Keratinocyte (primary cell): ENCODE measurements at regions not wholly inside any gene's neighbourhood (a gene's known extent, or its start where the extent isn't known, plus 50 kb on each side); places are given as distances from the start of the nearest gene placed in this dataset.

ENCODE experiments used
- DNase-seq: peaks from one replicate; pipeline ENCODE4 v3.0.0-alpha.2; 2011; ENCODE audit warnings: low read depth, missing footprints, low spot score
- FAIRE-seq: peaks from 2 replicates; lab custom pipeline; 2011; peaks lifted over from hg19 to GRCh38; lab: Jason Lieb, UNC
- H2AFZ ChIP-seq: 2 replicates; pipeline ENCODE4 v1.6.0; 2012; ENCODE audit warnings: low read length, control low read depth, inconsistent platforms; ENCODE audit not compliant: control insufficient read depth
- H3K27ac ChIP-seq: 2 replicates; pipeline ENCODE4 v1.5.1; 2011; ENCODE audit warnings: low read length; ENCODE audit not compliant: control insufficient read depth, insufficient read depth
- H3K27me3 ChIP-seq: 3 replicates; pipeline ENCODE4 v1.6.0; 2011; ENCODE audit warnings: low read length; ENCODE audit not compliant: control insufficient read depth, insufficient read depth; ENCODE audit errors: extremely low read depth
- H3K36me3 ChIP-seq, 2 experiments: 2 replicates in 1 of 2; 3 replicates in 1 of 2; pipeline ENCODE4 v1.5.1; 2011; ENCODE audit warnings: low read length in 2 of 2, mild to moderate bottlenecking in 1 of 2; ENCODE audit not compliant: control insufficient read depth in 2 of 2, insufficient read depth in 2 of 2; ENCODE audit errors: extremely low read depth in 1 of 2
- H3K4me1 ChIP-seq: 3 replicates; pipeline ENCODE4 v1.5.1; 2011; ENCODE audit warnings: low read length; ENCODE audit not compliant: control insufficient read depth, insufficient read depth; ENCODE audit errors: extremely low read depth
- H3K4me2 ChIP-seq: 3 replicates; pipeline ENCODE4 v1.6.0; 2011; ENCODE audit warnings: low read depth, low read length; ENCODE audit not compliant: control insufficient read depth, insufficient read depth; ENCODE audit errors: extremely low read depth
- H3K4me3 ChIP-seq, 3 experiments: fragments of 200-600 bp in 1 of 3; sonication (generic) in 1 of 3; 2 replicates in 2 of 3; 3 replicates in 1 of 3; pipeline ENCODE4 v1.5.1; 2011 to 2016; ENCODE audit warnings: low read length in 3 of 3, mild to moderate bottlenecking in 3 of 3, control low read depth in 2 of 3, inconsistent platforms in 1 of 3, low read depth in 1 of 3, mixed read lengths in 1 of 3, mixed run types in 1 of 3, moderate library complexity in 1 of 3; ENCODE audit not compliant: control insufficient read depth in 2 of 3, insufficient read depth in 2 of 3; ENCODE audit errors: extremely low read depth in 1 of 3
- H3K79me2 ChIP-seq: 2 replicates; pipeline ENCODE4 v1.6.0; 2012; ENCODE audit warnings: low read length; ENCODE audit not compliant: control insufficient read depth, insufficient read depth
- H3K9ac ChIP-seq: 3 replicates; pipeline ENCODE4 v1.6.0; 2011; ENCODE audit warnings: low read length; ENCODE audit not compliant: control insufficient read depth, insufficient read depth; ENCODE audit errors: extremely low read depth
- H3K9me1 ChIP-seq: 3 replicates; pipeline ENCODE4 v1.6.0; 2011; ENCODE audit warnings: low read length; ENCODE audit not compliant: control insufficient read depth, insufficient read depth; ENCODE audit errors: extremely low read depth
- H3K9me3 ChIP-seq: 2 replicates; pipeline ENCODE4 v1.5.1; 2012; ENCODE audit warnings: low read depth, low read length; ENCODE audit not compliant: control insufficient read depth
- H4K20me1 ChIP-seq: 3 replicates; pipeline ENCODE4 v1.6.0; 2011; ENCODE audit warnings: low read length; ENCODE audit not compliant: control insufficient read depth, insufficient read depth; ENCODE audit errors: extremely low read depth
- CTCF ChIP-seq, 3 experiments: IDR thresholded peaks in 1 of 3; conservative IDR thresholded peaks in 1 of 3; optimal IDR thresholded peaks in 1 of 3; 2 replicates in 2 of 3; 3 replicates in 1 of 3; pipeline versions ENCODE3 to v1.5.1; 2011; ENCODE audit warnings: low read length in 3 of 3, mild to moderate bottlenecking in 3 of 3, moderate library complexity in 2 of 3, control low read depth in 1 of 3, inconsistent platforms in 1 of 3; ENCODE audit not compliant: insufficient read depth in 2 of 3; ENCODE audit errors: extremely low read depth in 1 of 3
- EZH2 ChIP-seq: IDR thresholded peaks from one replicate; pipeline ENCODE4 v1.6.1; 2012; ENCODE audit warnings: inconsistent platforms, mild to moderate bottlenecking, low read length, moderate library complexity
- dilution Hi-C: fragments of 300-500 bp; cut with MboI; formaldehyde crosslinking; loops from one replicate; pipeline ENCODE4 v1.7.0; 2020; ENCODE audit warnings: low sequenced_read_pairs; ENCODE audit not compliant: extremely low pct_ligation_motif_present

- H3K79me2 ChIP-seq = no peaks in the 10 kb centered on the region
- no peak overlapping the region for H3K4me3 ChIP-seq
- no peak overlapping the region for H2AFZ ChIP-seq
- H3K27ac ChIP-seq = no peak overlapping the region
- no peak for FAIRE-seq
- no peaks in the 10 kb centered on the region for H3K36me3 ChIP-seq
- H4K20me1 ChIP-seq = no peaks in the 10 kb centered on the region
- H3K4me1 ChIP-seq = no peaks in the 10 kb centered on the region
- TF ChIP-seq CTCF (optimal IDR thresholded peaks at IDR 0.05 in 1 of 3, IDR thresholded peaks at IDR 0.05 in 1 of 3, conservative IDR thresholded peaks at IDR 0.05 in 1 of 3; ENCODE audit: extremely low read depth in 1 of 3, insufficient read depth in 2 of 3, low read length in 3 of 3) = no peak
- TF ChIP-seq EZH2 = no peak
- H3K9ac ChIP-seq = no peak overlapping the region
- peaks cover 4% of the 10 kb centered on the region for H3K9me3 ChIP-seq
- no peaks in the 10 kb centered on the region for H3K27me3 ChIP-seq
- H3K9me1 ChIP-seq = no peaks in the 10 kb centered on the region
- DNase-seq = no peak
- dilution Hi-C loops = no loop called here
- H3K4me2 ChIP-seq = no peak overlapping the region
These were observed 466.6 kb upstream of the PABPC4L start for GRCh38 chr4:134668237-134668636.

GRCh38 chr4:134666640-134667039 is 465.1 kb upstream of the PABPC4L start:
- Histone ChIP-seq H3K4me2 (no peak overlapping the region), H3K27me3 (no peaks in the 10 kb centered on the region), H3K9ac (no peak overlapping the region), H3K36me3 (no peaks in the 10 kb centered on the region), H3K79me2 (no peaks in the 10 kb centered on the region), H3K9me3 (peaks cover 4% of the 10 kb centered on the region), H4K20me1 (no peaks in the 10 kb centered on the region), H3K4me1 (no peaks in the 10 kb centered on the region), H3K9me1 (no peaks in the 10 kb centered on the region), H3K4me3 (no peak overlapping the region), H3K27ac (no peak overlapping the region), H2AFZ (no peak overlapping the region)
- dilution Hi-C loops = no loop called here
- DNase-seq (no peak), FAIRE-seq (no peak)
- TF ChIP-seq CTCF (optimal IDR thresholded peaks at IDR 0.05 in 1 of 3, IDR thresholded peaks at IDR 0.05 in 1 of 3, conservative IDR thresholded peaks at IDR 0.05 in 1 of 3; ENCODE audit: extremely low read depth in 1 of 3, insufficient read depth in 2 of 3, low read length in 3 of 3) (no peak), EZH2 (no peak)
